ENCODE measurements at regions not wholly inside any gene's neighbourhood (a gene's known extent, or its start where the extent isn't known, plus 50 kb on each side); places are given as distances from the start of the nearest gene placed in this dataset.

GRCh38 chr6:169932491-169932890 lies 181.1 kb downstream of the ERMARD start:
- TF ChIP-seq CTCF (IDR thresholded peaks at IDR 0.05; ENCODE audit: control extremely low read depth in 1 of 3, insufficient read depth in 1 of 3, low read depth in 1 of 3, low read length in 3 of 3) (no peak), EP300 (IDR thresholded peaks at IDR 0.05; ENCODE audit: borderline replicate concordance in 1 of 2, low read depth in 2 of 2, low read length in 2 of 2) (no peak), POLR2AphosphoS5 (IDR thresholded peaks at IDR 0.05; ENCODE audit: low read depth, low read length) (no peak)

All from H1 (cell line).